ENCODE measurements at regions not wholly inside any gene's neighbourhood (a gene's known extent, or its start where the extent isn't known, plus 50 kb on each side); places are given as distances from the start of the nearest gene placed in this dataset.

GRCh38 chrX:101732870-101733269 is 73.2 kb upstream of the ARMCX2 start:
- DNase-seq (ENCODE audit: low spot score), result no peak
- H3K4me3 ChIP-seq, result no peak overlapping the region
- H3K36me3 ChIP-seq, result no peaks in the 10 kb centered on the region
- H3K9me3 ChIP-seq, result no peaks in the 10 kb centered on the region
- no peaks in the 10 kb centered on the region for H3K27me3 ChIP-seq
- no peak for TF ChIP-seq CTCF (IDR thresholded peaks at IDR 0.05)
- no peaks in the 10 kb centered on the region for H3K4me1 ChIP-seq
- H3K27ac ChIP-seq, result no peak overlapping the region

DNA sequence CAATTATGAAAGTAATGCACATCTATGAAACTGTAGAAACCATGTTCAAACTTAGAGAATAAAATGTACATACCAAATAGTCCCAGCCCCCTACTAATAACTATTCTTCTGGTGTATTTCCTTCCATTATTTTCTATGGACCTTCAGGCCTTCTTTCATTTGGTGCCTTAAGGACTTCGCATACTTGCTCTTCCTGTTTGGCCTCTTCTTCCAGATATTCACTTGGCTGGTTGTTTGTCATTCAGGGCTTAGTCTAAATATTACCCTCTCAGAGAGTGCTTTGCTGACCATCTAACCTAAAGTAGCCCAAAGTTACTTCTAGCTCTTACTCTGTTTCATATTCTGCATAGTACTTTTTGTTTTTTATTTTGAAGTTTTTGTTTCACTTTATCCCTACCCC is 70.3 kb upstream of the ARMCX2 start:
- H3K9me3 ChIP-seq, result no peaks in the 10 kb centered on the region
- no peak for TF ChIP-seq CTCF (IDR thresholded peaks at IDR 0.05)
- no peak for DNase-seq (ENCODE audit: low spot score)
- H3K27ac ChIP-seq, result no peak overlapping the region
- no peaks in the 10 kb centered on the region for H3K4me1 ChIP-seq
- no peaks in the 10 kb centered on the region for H3K27me3 ChIP-seq
- H3K36me3 ChIP-seq, result no peaks in the 10 kb centered on the region
- no peak overlapping the region for H3K4me3 ChIP-seq
